RWPE2 (cell line): ENCODE measurements at regions not wholly inside any gene's neighbourhood (a gene's known extent, or its start where the extent isn't known, plus 50 kb on each side); places are given as distances from the start of the nearest gene placed in this dataset.

Experiments used
- ATAC-seq: fragments of 200-7000 bp; cut with Tn5 transposase; 3 replicates; pipeline ENCODE4 v1.9.1; 2021; ENCODE audit warnings: low read depth
- DNase-seq: peaks from one replicate; pipeline ENCODE4 v3.0.0-alpha.2; 2020; ENCODE audit warnings: low spot score
- H3K27ac ChIP-seq: fragments of 450-650 bp; 2 replicates; pipeline ENCODE4 v1.5.1; 2017; ENCODE audit warnings: mild to moderate bottlenecking; ENCODE audit not compliant: poor library complexity, severe bottlenecking
- H3K27me3 ChIP-seq: fragments of 250-450 bp; sonication (Bioruptor Pico); 2 replicates; pipeline ENCODE4 v1.5.1; 2021; ENCODE audit warnings: mild to moderate bottlenecking, moderate library complexity; ENCODE audit not compliant: insufficient read depth, poor library complexity, severe bottlenecking
- H3K36me3 ChIP-seq: fragments of 250-450 bp; sonication (Bioruptor Pico); 2 replicates; pipeline ENCODE4 v1.5.1; 2020; ENCODE audit warnings: low read depth, mild to moderate bottlenecking, moderate library complexity
- H3K4me1 ChIP-seq: fragments of 250-450 bp; sonication (Bioruptor Pico); 2 replicates; pipeline ENCODE4 v1.5.1; 2021; ENCODE audit warnings: mild to moderate bottlenecking, moderate library complexity; ENCODE audit not compliant: insufficient read depth, poor library complexity, severe bottlenecking
- H3K4me3 ChIP-seq: fragments of 250-450 bp; sonication (Bioruptor Pico); 2 replicates; pipeline ENCODE4 v1.5.1; 2021; ENCODE audit warnings: mild to moderate bottlenecking, moderate library complexity; ENCODE audit not compliant: severe bottlenecking
- H3K9me3 ChIP-seq: fragments of 250-450 bp; sonication (Bioruptor Pico); 2 replicates; pipeline ENCODE4 v1.5.1; 2021; ENCODE audit warnings: mild to moderate bottlenecking, moderate library complexity; ENCODE audit not compliant: severe bottlenecking
- CTCF ChIP-seq: fragments of 450-650 bp; IDR thresholded peaks from one replicate; pipeline ENCODE4 v1.5.1; 2017; ENCODE audit warnings: mild to moderate bottlenecking, moderate library complexity; ENCODE audit not compliant: poor library complexity, severe bottlenecking

GRCh38 chr21:43318841-43319781 lies 107.8 kb downstream of the SIK1 start:
- H3K27ac ChIP-seq: peak overlapping the region; percentile 62

GRCh38 chr21:43318368-43318767 lies 108.6 kb downstream of the SIK1 start:
- Histone ChIP-seq H3K36me3 (no peaks in the 10 kb centered on the region), H3K4me3 (no peak overlapping the region), H3K9me3 (no peaks in the 10 kb centered on the region), H3K27me3 (no peaks in the 10 kb centered on the region), H3K4me1 (peaks cover 28% of the 10 kb centered on the region), H3K27ac (peak overlapping the region; percentile 62)
- no peak for TF ChIP-seq CTCF
- ATAC-seq (no peak), DNase-seq (no peak)

More at GRCh38 chr21:43318841-43319781, 107.8 kb downstream of the SIK1 start:
- DNase-seq: no peak
- TF ChIP-seq CTCF: no peak
- ATAC-seq: peak; percentile 80
- Histone ChIP-seq H3K4me3 (no peak overlapping the region), H3K27me3 (no peaks in the 10 kb centered on the region), H3K36me3 (no peaks in the 10 kb centered on the region), H3K9me3 (no peaks in the 10 kb centered on the region), H3K4me1 (peaks cover 28% of the 10 kb centered on the region)

- H3K27me3 ChIP-seq: no peaks in the 10 kb centered on the region
- no peak overlapping the region for H3K27ac ChIP-seq
- H3K9me3 ChIP-seq: no peaks in the 10 kb centered on the region
- ATAC-seq: no peak
- DNase-seq: no peak
- H3K4me3 ChIP-seq: no peak overlapping the region
- H3K4me1 ChIP-seq: peaks cover 28% of the 10 kb centered on the region
- H3K36me3 ChIP-seq: no peaks in the 10 kb centered on the region
- no peak for TF ChIP-seq CTCF
These were observed 109.0 kb downstream of the SIK1 start for GRCh38 chr21:43317959-43318358.

GRCh38 chr21:43317254-43317748 lies 109.6 kb downstream of the SIK1 start:
- no peak for ATAC-seq
- no peak for TF ChIP-seq CTCF
- no peak for DNase-seq

More at GRCh38 chr21:43317254-43317748, 109.6 kb downstream of the SIK1 start:
- H3K27ac ChIP-seq: no peak overlapping the region
- H3K9me3 ChIP-seq: no peaks in the 10 kb centered on the region
- H3K27me3 ChIP-seq: no peaks in the 10 kb centered on the region
- no peaks in the 10 kb centered on the region for H3K36me3 ChIP-seq
- H3K4me3 ChIP-seq: no peak overlapping the region
- H3K4me1 ChIP-seq: peaks cover 29% of the 10 kb centered on the region
